Stimulated activated CD4-positive, alpha-beta T cell treated with anti-CD3 and anti-CD28 coated beads, Interleukin-4, amount 100 ng/mL, for 48 hours (primary cell): ENCODE measurements at regions not wholly inside any gene's neighbourhood (a gene's known extent, or its start where the extent isn't known, plus 50 kb on each side); places are given as distances from the start of the nearest gene placed in this dataset.
"Not testable (repeated sequence)": the region's sequence is repeated elsewhere in the genome, so short reads cannot be mapped to it uniquely, and the experiment has no call there.

Experiments
- DNase-seq, 2 donors: peaks; one replicate each; pipeline ENCODE4 v3.0.0-alpha.2; 2020; ENCODE audit warnings: low read depth in 2 of 2

- no peak for DNase-seq
Observed at GRCh38 chr17:5864741-5865657, 205.2 kb upstream of the WSCD1 start.

GRCh38 chr17:5866978-5867377, 203.2 kb upstream of the WSCD1 start:
- DNase-seq, result no peak

- DNase-seq, result no peak
Observed at GRCh38 chr17:5869041-5869745, 201.0 kb upstream of the WSCD1 start.

- no peak for DNase-seq
Observed at GRCh38 chr17:5870231-5870953, 199.8 kb upstream of the WSCD1 start.

GRCh38 chr17:5871666-5872065, 198.5 kb upstream of the WSCD1 start:
- DNase-seq, result no peak

- no peak for DNase-seq
Observed at GRCh38 chr17:5872831-5873230, 197.3 kb upstream of the WSCD1 start.

- DNase-seq, result no peak
Observed at GRCh38 chr17:5873781-5874180, 196.4 kb upstream of the WSCD1 start.

GRCh38 chr17:5874486-5874885, 195.7 kb upstream of the WSCD1 start:
- no peak for DNase-seq

- no peak for DNase-seq
Observed at GRCh38 chr17:5877366-5877765, 192.8 kb upstream of the WSCD1 start.

GRCh38 chr17:5877948-5878347, 192.2 kb upstream of the WSCD1 start:
- DNase-seq, result no peak

- DNase-seq, result no peak
Observed at GRCh38 chr17:5881849-5882248, 188.3 kb upstream of the WSCD1 start.

- DNase-seq, result no peak
Observed at GRCh38 chr17:5883775-5884665, 186.2 kb upstream of the WSCD1 start.

GRCh38 chr17:5885336-5885735, 184.8 kb upstream of the WSCD1 start:
- no peak for DNase-seq

GRCh38 chr17:5888811-5889210, 181.4 kb upstream of the WSCD1 start:
- no peak for DNase-seq

GRCh38 chr17:5892921-5893675, 177.1 kb upstream of the WSCD1 start:
- no peak for DNase-seq

- no peak for DNase-seq
Observed at GRCh38 chr17:5893741-5894140, 176.4 kb upstream of the WSCD1 start.

- DNase-seq, result no peak
Observed at GRCh38 chr17:5895276-5895675, 174.9 kb upstream of the WSCD1 start.

GRCh38 chr17:5896215-5896614, 174.0 kb upstream of the WSCD1 start:
- DNase-seq, result no peak

- DNase-seq, result no peak
Observed at GRCh38 chr17:5897275-5897911, 172.8 kb upstream of the WSCD1 start.

- DNase-seq, result not testable (repeated sequence)
Observed at GRCh38 chr17:5897981-5898380, 172.2 kb upstream of the WSCD1 start.
